ENCODE measurements at regions not wholly inside any gene's neighbourhood (a gene's known extent, or its start where the extent isn't known, plus 50 kb on each side); places are given as distances from the start of the nearest gene placed in this dataset.

GRCh38 chr5:167442922-167443321, 848.5 kb upstream of the WWC1 start:
- Histone ChIP-seq H3K27me3 (ENCODE audit: control insufficient read depth in 4 of 4, insufficient read depth in 4 of 4, low read length in 3 of 4) (no peaks in the 10 kb centered on the region), H3K27ac (ENCODE audit: low read depth in 1 of 2, low read length in 2 of 2) (peak overlapping the region in 1 of 2 donors; percentile 13), H3K9me3 (ENCODE audit: control insufficient read depth in 4 of 4, low read length in 3 of 4) (peaks cover 0 to 1% (median 0%) of the 10 kb centered on the region in 4 donors), H3K4me1 (ENCODE audit: control insufficient read depth in 4 of 4, insufficient read depth in 4 of 4, low read length in 3 of 4) (peaks cover 3 to 13% (median 10%) of the 10 kb centered on the region in 4 donors), H3K9ac (ENCODE audit: low read depth in 1 of 2, low read length in 2 of 2) (no peak overlapping the region), H3K36me3 (ENCODE audit: control insufficient read depth in 4 of 4, insufficient read depth in 3 of 4, low read depth in 1 of 4, low read length in 3 of 4) (no peaks in the 10 kb centered on the region), H3K4me3 (ENCODE audit: low read depth in 1 of 3, low read length in 3 of 3) (no peak overlapping the region)
- DNase-seq (ENCODE audit: low spot score): no peak
- TF ChIP-seq RXRA (IDR thresholded peaks at IDR 0.05): peak; percentile 93
- peak; percentile 73 for TF ChIP-seq MAX (IDR thresholded peaks at IDR 0.05)
- TF ChIP-seq HNF4G (IDR thresholded peaks at IDR 0.05): no peak
- TF ChIP-seq HNF4A (conservative IDR thresholded peaks at IDR 0.05): peak; percentile 76 to 78
- peak in 1 of 2 donors; percentile 58 for TF ChIP-seq GABPA (IDR thresholded peaks at IDR 0.05 in 1 of 2, conservative IDR thresholded peaks at IDR 0.05 in 1 of 2)
- peak; percentile 78 for TF ChIP-seq ATF3 (IDR thresholded peaks at IDR 0.05)
- TF ChIP-seq FOXA1 (IDR thresholded peaks at IDR 0.05): peak; percentile 86
- TF ChIP-seq RAD21 (IDR thresholded peaks at IDR 0.05): peak; percentile 60 to 65
- TF ChIP-seq CTCF (IDR thresholded peaks at IDR 0.05; ENCODE audit: low read depth, low read length, missing input control): no peak
- TF ChIP-seq NR2F2 (IDR thresholded peaks at IDR 0.05): peak; percentile 88
- TF ChIP-seq REST (IDR thresholded peaks at IDR 0.05): peak; percentile 55
- TF ChIP-seq FOXA2 (IDR thresholded peaks at IDR 0.05): peak; percentile 95
- TF ChIP-seq EGR1 (IDR thresholded peaks at IDR 0.05; ENCODE audit: low read depth in 2 of 2): no peak
- TF ChIP-seq ZBTB33 (IDR thresholded peaks at IDR 0.05): peak; percentile 86
- peak; percentile 84 to 89 for TF ChIP-seq JUND (IDR thresholded peaks at IDR 0.05)
- no peak for TF ChIP-seq TAF1 (conservative IDR thresholded peaks at IDR 0.05)
- TF ChIP-seq SP1 (IDR thresholded peaks at IDR 0.05): peak; percentile 84
- TF ChIP-seq YY1 (IDR thresholded peaks at IDR 0.05): peak; percentile 91
- 25% methylated on average over 2 of the region's 2 CpGs for WGBS

Measured in liver (tissue), 8 donors.